Lower leg skin (tissue), 4 donors: ENCODE measurements at regions not wholly inside any gene's neighbourhood (a gene's known extent, or its start where the extent isn't known, plus 50 kb on each side); places are given as distances from the start of the nearest gene placed in this dataset.

Experiments
- DNase-seq, 2 donors: peaks; one replicate each; pipeline ENCODE4 v3.0.0-alpha.2; 2019; ENCODE audit warnings: low spot score in 2 of 2
- H3K4me3 ChIP-seq: fragments of 200-600 bp; sonication (generic); 2 replicates; pipeline ENCODE4 v1.5.1; 2017; ENCODE audit warnings: mild to moderate bottlenecking, low read depth; ENCODE audit not compliant: poor library complexity, severe bottlenecking
- CTCF ChIP-seq, 3 donors: fragments of 450-650 bp; IDR thresholded peaks; one replicate each; pipeline ENCODE4 v1.5.1; 2016; ENCODE audit warnings: antibody characterized with exemption in 3 of 3, mild to moderate bottlenecking in 3 of 3, moderate library complexity in 2 of 3
- POLR2A ChIP-seq, 2 donors: fragments of 450-650 bp; IDR thresholded peaks; one replicate each; pipeline ENCODE4 v1.6.1; 2016 to 2017; ENCODE audit warnings: antibody characterized with exemption in 2 of 2, mild to moderate bottlenecking in 1 of 2, moderate library complexity in 1 of 2
- WGBS, 2 donors: methylation state at CpG; one replicate each; pipeline ENCODE4 v1.1.5; 2018; 5-methylcytosine and 5-hydroxymethylcytosine counted together
- intact Hi-C: fragments of 100-400 bp; cut with DNase I; formaldehyde crosslinking; loops from one replicate; pipeline ENCODE4 v1.15.0; 2023; ENCODE audit warnings: low total_unique reads

GRCh38 chr2:185044323-185044874 is 446.1 kb downstream of the ZNF804A start:
- TF ChIP-seq POLR2A (IDR thresholded peaks at IDR 0.05) (no peak), CTCF (IDR thresholded peaks at IDR 0.05) (no peak)
- intact Hi-C loops, result no loop called here
- no peak for DNase-seq
- H3K4me3 ChIP-seq, result no peak overlapping the region
- 82 to 88% methylated on average over 7 of the region's 7 CpGs for WGBS, 2 donors

GRCh38 chr2:185050804-185051203 is 452.5 kb downstream of the ZNF804A start:
- TF ChIP-seq POLR2A (IDR thresholded peaks at IDR 0.05) (no peak), CTCF (IDR thresholded peaks at IDR 0.05) (no peak)
- no peak for DNase-seq
- H3K4me3 ChIP-seq, result no peak overlapping the region
- intact Hi-C loops, result no loop called here
- WGBS, 2 donors, result 85 to 88% methylated on average over 2 of the region's 2 CpGs

GRCh38 chr2:185063761-185064160 is 465.4 kb downstream of the ZNF804A start:
- intact Hi-C loops, result no loop called here
- H3K4me3 ChIP-seq, result no peak overlapping the region
- TF ChIP-seq CTCF (IDR thresholded peaks at IDR 0.05), result no peak
- no peak for TF ChIP-seq POLR2A (IDR thresholded peaks at IDR 0.05)
- DNase-seq, result no peak
- 64 to 78% methylated on average over 1 of the region's 1 CpG for WGBS, 2 donors

GRCh38 chr2:185066128-185066527 is 467.8 kb downstream of the ZNF804A start:
- intact Hi-C loops, result no loop called here
- no peak for DNase-seq
- H3K4me3 ChIP-seq, result no peak overlapping the region
- WGBS, 2 donors, result 80 to 91% methylated on average over 1 of the region's 1 CpG
- TF ChIP-seq POLR2A (IDR thresholded peaks at IDR 0.05) (no peak), CTCF (IDR thresholded peaks at IDR 0.05) (no peak)

GRCh38 chr2:185069107-185069506 is 470.8 kb downstream of the ZNF804A start:
- 58 to 65% methylated on average over 2 of the region's 2 CpGs for WGBS, 2 donors
- intact Hi-C loops, result no loop called here
- TF ChIP-seq POLR2A (IDR thresholded peaks at IDR 0.05) (no peak), CTCF (IDR thresholded peaks at IDR 0.05) (no peak)
- H3K4me3 ChIP-seq, result no peak overlapping the region
- no peak for DNase-seq

- no peak overlapping the region for H3K4me3 ChIP-seq
- intact Hi-C loops, result no loop called here
- no peak for DNase-seq
- no peak for TF ChIP-seq CTCF (IDR thresholded peaks at IDR 0.05)
- no peak for TF ChIP-seq POLR2A (IDR thresholded peaks at IDR 0.05)
Observed at GRCh38 chr2:185074156-185074555, 475.8 kb downstream of the ZNF804A start.
